Liver (tissue), 8 donors: ENCODE measurements at regions not wholly inside any gene's neighbourhood (a gene's known extent, or its start where the extent isn't known, plus 50 kb on each side); places are given as distances from the start of the nearest gene placed in this dataset.

Source experiments
- DNase-seq: peaks from one replicate; pipeline ENCODE4 v3.0.0-alpha.2; 2017; ENCODE audit warnings: low spot score
- H3K27ac ChIP-seq, 2 donors: one replicate each; pipeline ENCODE4 v1.7.0; 2013; ENCODE audit warnings: inconsistent platforms in 2 of 2, low read length in 2 of 2, control low read depth in 1 of 2, low read depth in 1 of 2, mild to moderate bottlenecking in 1 of 2
- H3K27me3 ChIP-seq, 4 donors: one replicate each; pipeline versions ENCODE4 v1.6.1 to v1.7.0; 2013; ENCODE audit warnings: low read length in 3 of 4, inconsistent platforms in 1 of 4, mild to moderate bottlenecking in 1 of 4, moderate library complexity in 1 of 4; ENCODE audit not compliant: control insufficient read depth in 4 of 4, insufficient read depth in 4 of 4
- H3K36me3 ChIP-seq, 4 donors: one replicate each; pipeline versions ENCODE4 v1.6.1 to v1.7.0; 2013; ENCODE audit warnings: low read length in 3 of 4, mild to moderate bottlenecking in 3 of 4, low read depth in 1 of 4, moderate library complexity in 1 of 4; ENCODE audit not compliant: control insufficient read depth in 4 of 4, insufficient read depth in 3 of 4
- H3K4me1 ChIP-seq, 4 donors: one replicate each; pipeline versions ENCODE4 v1.6.1 to v1.7.0; 2013; ENCODE audit warnings: low read length in 3 of 4, mild to moderate bottlenecking in 3 of 4, moderate library complexity in 1 of 4; ENCODE audit not compliant: control insufficient read depth in 4 of 4, insufficient read depth in 4 of 4
- H3K4me3 ChIP-seq, 3 donors: one replicate each; pipeline versions ENCODE4 v1.6.1 to v1.7.0; 2013; ENCODE audit warnings: low read length in 3 of 3, control low read depth in 1 of 3, low read depth in 1 of 3, mild to moderate bottlenecking in 1 of 3
- H3K9ac ChIP-seq, 2 donors: one replicate each; pipeline ENCODE4 v1.7.0; 2013; ENCODE audit warnings: low read length in 2 of 2, mild to moderate bottlenecking in 2 of 2, moderate library complexity in 2 of 2, control low read depth in 1 of 2, low read depth in 1 of 2
- H3K9me3 ChIP-seq, 4 donors: one replicate each; pipeline versions ENCODE4 v1.6.1 to v1.7.0; 2013; ENCODE audit warnings: low read length in 3 of 4; ENCODE audit not compliant: control insufficient read depth in 4 of 4
- CTCF ChIP-seq: fragments of 150-350 bp; IDR thresholded peaks from 2 replicates; pipeline ENCODE4 v1.5.1; 2017; ENCODE audit warnings: improper control_type of control experiment, low read depth, low read length; ENCODE audit not compliant: missing input control
- EGR1 ChIP-seq, 2 donors: IDR thresholded peaks; 2 replicates each; pipeline ENCODE4 v1.6.1; 2016 to 2018; ENCODE audit warnings: antibody characterized with exemption in 2 of 2, low read depth in 2 of 2
- FOXA1 ChIP-seq: IDR thresholded peaks from 2 replicates; pipeline ENCODE4 v1.6.1; 2016; ENCODE audit warnings: antibody characterized with exemption
- FOXA2 ChIP-seq: IDR thresholded peaks from 2 replicates; pipeline ENCODE4 v1.6.1; 2016; ENCODE audit warnings: antibody characterized with exemption
- GABPA ChIP-seq, 2 donors: IDR thresholded peaks in 1 of 2; conservative IDR thresholded peaks in 1 of 2; 2 replicates each; pipeline ENCODE4 v1.6.1; 2016; ENCODE audit warnings: antibody characterized with exemption in 2 of 2, mild to moderate bottlenecking in 1 of 2, moderate library complexity in 1 of 2
- HNF4A ChIP-seq, 2 donors: conservative IDR thresholded peaks; 2 replicates each; pipeline ENCODE4 v1.6.1; 2016; ENCODE audit warnings: antibody characterized with exemption in 2 of 2, mild to moderate bottlenecking in 2 of 2
- HNF4G ChIP-seq: IDR thresholded peaks from 2 replicates; pipeline ENCODE4 v1.6.1; 2016; ENCODE audit warnings: antibody characterized with exemption
- JUND ChIP-seq, 2 donors: IDR thresholded peaks; 2 replicates each; pipeline ENCODE4 v1.6.1; 2016; ENCODE audit warnings: antibody characterized with exemption in 2 of 2
- NR2F2 ChIP-seq: IDR thresholded peaks from 2 replicates; pipeline ENCODE4 v1.6.1; 2016; ENCODE audit warnings: antibody characterized with exemption
- RAD21 ChIP-seq, 2 donors: IDR thresholded peaks; 2 replicates each; pipeline ENCODE4 v1.6.1; 2016; ENCODE audit warnings: antibody characterized with exemption in 2 of 2, mild to moderate bottlenecking in 2 of 2
- REST ChIP-seq: IDR thresholded peaks from 2 replicates; pipeline ENCODE4 v1.6.1; 2016; ENCODE audit warnings: antibody characterized with exemption, mild to moderate bottlenecking
- RXRA ChIP-seq, 2 donors: IDR thresholded peaks; 2 replicates each; pipeline ENCODE4 v1.6.1; 2017 to 2018; ENCODE audit warnings: antibody characterized with exemption in 2 of 2, mild to moderate bottlenecking in 1 of 2
- TAF1 ChIP-seq: conservative IDR thresholded peaks from 2 replicates; pipeline ENCODE4 v1.6.1; 2016; ENCODE audit warnings: antibody characterized with exemption, mild to moderate bottlenecking
- YY1 ChIP-seq: IDR thresholded peaks from 2 replicates; pipeline ENCODE4 v1.6.1; 2016; ENCODE audit warnings: antibody characterized with exemption, mild to moderate bottlenecking
- WGBS: extraction: QIAGEN DNeasy Blood & Tissue Kit; methylation state at CpG from one replicate; pipeline ENCODE4 v1.1.7; 2013; 5-methylcytosine and 5-hydroxymethylcytosine counted together
- TF ChIP-seq, protein P1 (sequence below): IDR thresholded peaks from 2 replicates; pipeline ENCODE4 v1.6.1; 2016; ENCODE audit warnings: antibody characterized with exemption
- TF ChIP-seq, protein P2 (sequence below): IDR thresholded peaks from 2 replicates; pipeline ENCODE4 v1.6.1; 2016; ENCODE audit warnings: antibody characterized with exemption
- TF ChIP-seq, protein P3 (sequence below): IDR thresholded peaks from 2 replicates; pipeline ENCODE4 v1.6.1; 2016; ENCODE audit warnings: antibody characterized with exemption
- donor health status: healthy.
- donor health status: healthy.
- donor health status: healthy.
- donor health status: healthy.
- donor health status: healthy.

- Histone ChIP-seq H3K9ac (no peak overlapping the region), H3K9me3 (no peaks in the 10 kb centered on the region), H3K4me1 (no peaks in the 10 kb centered on the region), H3K36me3 (peaks cover 2 to 17% (median 8%) of the 10 kb centered on the region in 4 donors), H3K4me3 (no peak overlapping the region), H3K27ac (no peak overlapping the region), H3K27me3 (no peaks in the 10 kb centered on the region)
- WGBS: 62% methylated on average over 1 of the region's 1 CpG
- TF ChIP-seq YY1 (no peak), JUND (IDR thresholded peaks at IDR 0.05) (no peak), TAF1 (no peak), GABPA (IDR thresholded peaks at IDR 0.05 in 1 of 2, conservative IDR thresholded peaks at IDR 0.05 in 1 of 2) (no peak), RAD21 (IDR thresholded peaks at IDR 0.05) (no peak), FOXA1 (no peak), FOXA2 (no peak), CTCF (no peak), EGR1 (IDR thresholded peaks at IDR 0.05; ENCODE audit: low read depth in 2 of 2) (no peak)
- TF ChIP-seq, protein P1, sequence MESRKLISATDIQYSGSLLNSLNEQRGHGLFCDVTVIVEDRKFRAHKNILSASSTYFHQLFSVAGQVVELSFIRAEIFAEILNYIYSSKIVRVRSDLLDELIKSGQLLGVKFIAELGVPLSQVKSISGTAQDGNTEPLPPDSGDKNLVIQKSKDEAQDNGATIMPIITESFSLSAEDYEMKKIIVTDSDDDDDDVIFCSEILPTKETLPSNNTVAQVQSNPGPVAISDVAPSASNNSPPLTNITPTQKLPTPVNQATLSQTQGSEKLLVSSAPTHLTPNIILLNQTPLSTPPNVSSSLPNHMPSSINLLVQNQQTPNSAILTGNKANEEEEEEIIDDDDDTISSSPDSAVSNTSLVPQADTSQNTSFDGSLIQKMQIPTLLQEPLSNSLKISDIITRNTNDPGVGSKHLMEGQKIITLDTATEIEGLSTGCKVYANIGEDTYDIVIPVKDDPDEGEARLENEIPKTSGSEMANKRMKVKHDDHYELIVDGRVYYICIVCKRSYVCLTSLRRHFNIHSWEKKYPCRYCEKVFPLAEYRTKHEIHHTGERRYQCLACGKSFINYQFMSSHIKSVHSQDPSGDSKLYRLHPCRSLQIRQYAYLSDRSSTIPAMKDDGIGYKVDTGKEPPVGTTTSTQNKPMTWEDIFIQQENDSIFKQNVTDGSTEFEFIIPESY: no peak
- DNase-seq: no peak
Measured at GRCh38 chr6:151723152-151723551, 84.3 kb upstream of the ESR1 start.

GRCh38 chr6:151729829-151730495 lies 77.5 kb upstream of the ESR1 start:
- TF ChIP-seq, protein P2, sequence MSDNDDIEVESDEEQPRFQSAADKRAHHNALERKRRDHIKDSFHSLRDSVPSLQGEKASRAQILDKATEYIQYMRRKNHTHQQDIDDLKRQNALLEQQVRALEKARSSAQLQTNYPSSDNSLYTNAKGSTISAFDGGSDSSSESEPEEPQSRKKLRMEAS: no peak
- no peak for TF ChIP-seq REST
- TF ChIP-seq HNF4A (conservative IDR thresholded peaks at IDR 0.05): no peak
- no peak for TF ChIP-seq EGR1 (IDR thresholded peaks at IDR 0.05; ENCODE audit: low read depth in 2 of 2)
- TF ChIP-seq NR2F2: no peak
- TF ChIP-seq RXRA (IDR thresholded peaks at IDR 0.05): no peak
- TF ChIP-seq TAF1: no peak
- no peak for TF ChIP-seq GABPA (IDR thresholded peaks at IDR 0.05 in 1 of 2, conservative IDR thresholded peaks at IDR 0.05 in 1 of 2)
- TF ChIP-seq JUND (IDR thresholded peaks at IDR 0.05): no peak
- TF ChIP-seq FOXA2: no peak
- TF ChIP-seq, protein P3, sequence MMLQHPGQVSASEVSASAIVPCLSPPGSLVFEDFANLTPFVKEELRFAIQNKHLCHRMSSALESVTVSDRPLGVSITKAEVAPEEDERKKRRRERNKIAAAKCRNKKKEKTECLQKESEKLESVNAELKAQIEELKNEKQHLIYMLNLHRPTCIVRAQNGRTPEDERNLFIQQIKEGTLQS: no peak
- TF ChIP-seq CTCF: no peak
- TF ChIP-seq HNF4G: no peak
- TF ChIP-seq RAD21 (IDR thresholded peaks at IDR 0.05): no peak
- TF ChIP-seq YY1: no peak
- Histone ChIP-seq H3K4me3 (no peak overlapping the region), H3K9ac (no peak overlapping the region), H3K36me3 (peaks cover 0 to 11% (median 2%) of the 10 kb centered on the region in 4 donors), H3K9me3 (no peaks in the 10 kb centered on the region), H3K27me3 (no peaks in the 10 kb centered on the region), H3K4me1 (no peaks in the 10 kb centered on the region), H3K27ac (no peak overlapping the region)
- DNase-seq: no peak
- 90% methylated on average over 6 of the region's 6 CpGs for WGBS
